ENCODE measurements at regions not wholly inside any gene's neighbourhood (a gene's known extent, or its start where the extent isn't known, plus 50 kb on each side); places are given as distances from the start of the nearest gene placed in this dataset.
"Not testable (repeated sequence)": the region's sequence is repeated elsewhere in the genome, so short reads cannot be mapped to it uniquely, and the experiment has no call there.

DNA sequence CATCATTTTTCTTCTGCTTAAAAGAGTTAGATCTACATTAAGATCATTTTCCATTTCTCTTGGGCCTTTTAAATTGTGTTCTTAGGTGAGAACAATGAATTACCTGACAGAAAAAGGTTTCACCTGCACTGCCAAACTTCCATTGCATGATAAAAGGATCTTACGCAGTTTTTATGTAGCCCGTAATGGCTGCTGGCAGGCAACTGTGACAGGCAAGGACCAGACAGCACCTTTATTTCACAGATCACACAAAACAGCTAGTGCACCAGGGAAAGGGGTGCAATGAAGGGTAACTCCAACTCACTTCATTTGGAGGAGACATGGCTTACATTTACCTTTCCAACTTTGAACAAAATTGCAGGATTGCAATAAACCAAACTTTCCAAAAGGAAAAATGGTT is 159.8 kb downstream of the SLITRK1 start:
- no peak for DNase-seq

GRCh38 chr13:83716121-83716520 is 166.2 kb downstream of the SLITRK1 start:
- DNase-seq, result peak; percentile 5

GRCh38 chr13:83714236-83714635 is 168.0 kb downstream of the SLITRK1 start:
- DNase-seq, result no peak

DNA sequence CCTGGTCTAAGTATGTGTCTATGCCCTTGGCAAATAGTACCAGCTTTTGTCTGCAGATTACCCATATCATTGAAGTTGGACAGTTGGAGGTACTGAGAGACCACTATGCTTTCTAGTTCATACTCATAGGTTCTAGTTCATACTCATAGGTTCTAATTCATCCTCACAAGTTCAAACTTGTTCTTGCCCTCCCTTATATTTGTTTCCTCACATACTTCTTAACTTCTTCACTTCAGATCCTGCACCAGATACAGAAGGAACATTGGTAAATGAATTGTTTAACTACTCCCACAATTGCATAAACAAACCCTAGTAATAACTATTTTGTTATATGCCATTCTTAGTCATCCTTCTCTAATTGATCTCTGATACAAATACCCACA is 172.2 kb downstream of the SLITRK1 start:
- no peak for DNase-seq

DNA sequence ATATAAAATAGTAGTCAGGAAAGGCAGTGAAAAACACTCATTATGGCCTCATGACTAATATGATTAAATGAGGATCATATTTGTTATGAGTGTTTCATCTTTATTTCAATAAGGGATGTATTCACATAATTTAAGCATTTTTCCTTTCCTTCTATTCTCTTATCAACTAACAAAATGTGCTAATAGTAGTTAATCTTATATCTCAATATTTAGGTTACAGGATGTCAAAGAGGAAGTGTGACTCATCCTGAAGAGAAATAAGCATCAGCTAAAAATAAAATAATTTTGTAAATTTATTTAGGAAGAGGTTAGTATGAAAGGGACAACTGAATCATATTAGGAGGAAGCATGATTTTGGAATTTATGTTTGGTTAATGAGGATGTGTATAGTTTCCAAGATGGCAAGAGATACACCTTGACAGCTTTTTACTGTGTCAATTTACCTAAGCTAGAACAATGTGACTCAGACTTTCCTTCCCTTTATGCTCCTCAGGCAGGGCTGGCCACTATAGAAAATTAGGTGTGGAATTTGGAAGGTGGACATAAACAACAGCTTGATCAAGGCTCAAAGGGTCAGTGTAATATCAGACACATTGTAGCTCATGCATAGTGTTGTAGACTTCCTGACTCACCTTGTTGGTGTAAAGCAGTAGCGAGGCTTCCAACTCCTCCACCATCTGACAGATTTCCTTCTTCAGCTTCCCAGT is 172.7 kb downstream of the SLITRK1 start:
- peak; percentile 3 for DNase-seq

DNA sequence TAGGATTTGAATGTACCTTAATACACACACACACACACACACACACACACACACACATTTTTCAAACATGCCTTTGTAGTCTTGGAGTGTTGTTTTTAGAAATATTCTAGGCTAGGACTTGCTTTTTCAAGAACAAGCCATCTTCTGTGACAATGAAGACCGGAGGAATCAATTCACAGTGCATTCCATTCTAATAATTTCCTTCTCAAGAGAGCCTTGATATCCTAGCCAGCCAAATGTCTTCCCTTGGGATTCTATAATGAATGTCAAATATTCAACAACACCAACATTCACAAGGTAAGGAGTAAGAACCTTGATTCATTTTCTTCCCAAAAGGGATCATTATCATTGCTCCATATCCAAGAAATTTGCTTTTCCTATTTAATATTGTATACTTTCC is 180.3 kb downstream of the SLITRK1 start:
- no peak for DNase-seq

GRCh38 chr13:83692800-83693199 is 189.5 kb downstream of the SLITRK1 start:
- no peak for DNase-seq

- DNase-seq, result no peak
Measured at GRCh38 chr13:83691966-83692365, 190.3 kb downstream of the SLITRK1 start.

GRCh38 chr13:83681547-83681946 is 200.7 kb downstream of the SLITRK1 start:
- DNase-seq, result no peak

DNA sequence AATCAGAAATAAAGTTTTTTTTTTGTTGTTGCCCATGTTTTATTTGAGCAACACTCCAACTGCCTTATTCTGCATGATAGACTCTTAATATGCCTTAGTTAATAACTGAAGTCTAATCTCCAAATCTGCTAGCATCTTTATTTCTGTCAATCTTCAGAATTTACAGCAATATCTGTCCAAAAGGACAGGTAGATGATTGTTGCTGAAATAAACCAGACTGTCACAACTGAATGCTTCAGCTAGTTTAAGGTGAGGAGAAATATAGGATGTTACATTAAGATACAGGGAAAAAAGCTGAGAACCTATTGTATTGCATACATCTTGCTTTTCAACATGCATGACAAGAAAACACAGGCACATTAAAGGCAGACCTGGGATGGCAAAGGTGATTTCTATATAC is 204.3 kb downstream of the SLITRK1 start:
- DNase-seq, result no peak

DNA sequence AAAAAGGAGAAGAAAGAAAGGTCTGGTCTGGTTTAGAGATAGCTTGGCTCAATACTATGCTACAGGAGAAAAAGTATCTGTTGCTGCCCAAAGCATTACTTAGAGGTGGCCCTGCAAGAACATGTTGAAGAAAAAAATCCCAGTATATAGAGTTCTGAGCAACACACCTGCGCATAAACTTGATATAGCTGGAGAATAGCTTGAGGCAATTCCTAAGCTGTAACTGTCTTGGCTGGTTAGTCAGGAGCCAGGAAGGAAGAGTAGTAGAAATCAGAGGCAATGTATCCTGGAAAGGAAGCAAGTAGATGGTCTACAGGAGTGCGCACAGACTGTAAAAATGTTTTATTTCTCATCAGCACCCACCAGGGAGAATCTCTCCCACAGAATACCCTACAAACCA is 209.7 kb downstream of the SLITRK1 start:
- no peak for DNase-seq

GRCh38 chr13:83667606-83668005 is 214.7 kb downstream of the SLITRK1 start:
- no peak for DNase-seq

DNA sequence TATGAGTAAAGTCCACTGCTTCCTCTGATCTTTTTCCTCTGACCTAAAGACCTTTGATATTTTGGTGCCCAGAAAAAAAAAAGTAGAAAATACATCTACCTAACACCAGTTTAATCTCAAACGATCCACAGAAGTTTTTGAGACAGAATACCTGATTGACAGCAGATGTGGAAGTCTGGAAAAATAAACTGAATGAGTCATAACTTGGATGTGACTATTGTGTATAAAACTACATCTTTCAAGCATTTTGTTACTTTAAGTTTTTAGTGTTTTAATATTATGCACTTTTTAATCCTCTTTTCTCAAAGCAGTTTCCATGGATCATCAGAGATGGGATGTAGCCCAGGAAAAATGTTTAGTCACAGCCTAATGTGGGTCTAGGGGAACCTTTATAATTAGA is 216.1 kb downstream of the SLITRK1 start:
- DNase-seq, result peak; percentile 48

DNA sequence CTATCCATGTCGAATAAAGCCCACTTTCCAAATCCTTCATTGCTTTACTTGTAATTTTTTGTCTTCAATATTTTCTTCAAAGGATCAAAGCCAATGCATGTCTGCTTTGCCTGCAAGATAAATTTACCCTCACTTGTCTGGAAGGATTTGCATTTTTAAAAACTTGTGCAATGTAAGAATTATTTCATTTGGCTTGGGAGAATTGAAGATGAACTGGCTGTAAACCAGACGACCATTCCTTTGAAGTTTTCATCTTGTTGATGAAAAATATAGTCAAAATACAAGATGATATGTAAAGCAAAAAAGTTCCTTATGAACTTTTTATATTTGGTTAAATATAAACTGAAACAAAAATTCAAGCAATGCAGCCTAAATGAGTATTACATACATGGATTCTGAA is 225.0 kb downstream of the SLITRK1 start:
- DNase-seq, result no peak

- DNase-seq, result not testable (repeated sequence)
Measured at GRCh38 chr13:83642617-83643016, 239.7 kb downstream of the SLITRK1 start.

DNA sequence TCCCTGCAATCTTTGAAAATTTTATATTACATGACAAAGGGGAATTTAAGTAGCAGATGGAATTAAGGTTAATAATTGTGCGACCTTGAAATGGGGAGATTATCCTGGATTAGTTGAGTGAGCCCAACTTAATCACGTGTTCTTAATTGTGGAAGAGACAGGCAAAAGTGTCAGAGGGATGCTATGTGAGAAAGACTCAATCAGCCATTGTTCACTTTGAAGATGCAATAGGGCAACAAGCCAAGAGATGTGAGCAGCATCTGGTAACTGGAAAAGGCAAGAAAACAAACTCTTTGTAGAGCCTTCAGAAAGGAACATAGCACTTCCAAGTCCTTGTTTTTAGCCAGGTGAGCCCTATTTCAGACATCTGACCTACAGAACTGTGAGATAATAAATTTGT is 247.7 kb downstream of the SLITRK1 start:
- DNase-seq, result no peak

DNA sequence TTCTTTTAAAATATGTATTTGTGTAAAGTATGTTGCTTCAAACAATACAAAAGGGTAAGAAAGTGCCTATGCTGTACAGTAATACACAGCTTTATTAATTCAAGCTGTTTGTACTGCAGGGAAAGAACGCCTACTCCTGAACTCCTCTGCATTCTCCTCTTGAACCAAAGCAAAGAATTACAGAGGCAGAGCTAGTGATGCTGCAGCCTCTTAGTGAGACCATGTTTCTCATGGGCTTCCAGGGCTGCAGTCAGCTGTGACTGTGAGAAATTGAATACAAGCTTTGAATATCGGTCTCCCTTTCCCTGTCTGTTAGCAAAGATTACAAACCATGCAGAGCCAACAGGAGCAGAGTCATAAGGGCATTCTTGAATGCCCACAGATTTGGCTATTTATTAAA is 248.5 kb downstream of the SLITRK1 start:
- DNase-seq, result no peak

- no peak for DNase-seq
Measured at GRCh38 chr13:83622422-83622784, 259.9 kb downstream of the SLITRK1 start.

DNA sequence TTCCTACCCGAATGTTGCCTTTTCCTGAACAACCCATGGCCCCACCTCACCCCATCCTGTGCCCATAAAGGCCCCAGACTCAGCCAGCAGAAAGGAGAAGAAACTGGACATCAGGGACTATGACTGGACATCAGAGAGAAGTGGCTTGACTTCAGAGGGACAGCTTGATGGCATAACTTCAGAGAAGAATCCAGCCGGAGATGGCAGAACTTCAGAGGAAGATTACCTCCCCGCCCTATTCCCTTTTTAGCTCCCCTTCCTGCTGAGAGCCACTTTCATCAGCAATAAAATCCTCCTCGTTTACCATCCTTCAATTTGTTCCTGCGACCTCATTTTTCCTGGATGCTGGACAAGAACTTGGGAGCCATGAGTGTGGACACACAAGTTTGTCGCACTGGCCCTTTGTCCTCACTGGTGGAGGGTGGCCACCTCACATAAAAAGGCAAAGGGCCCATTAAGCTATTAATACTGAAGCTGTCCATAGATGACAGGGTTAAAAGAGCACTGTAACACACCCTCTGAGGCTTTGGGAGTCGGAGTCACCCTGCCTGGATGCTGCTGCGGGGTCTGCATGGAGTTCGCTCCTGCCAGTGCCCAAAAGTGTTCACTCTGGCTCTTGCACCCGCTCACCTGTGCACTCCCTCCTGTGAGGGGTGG is 260.4 kb downstream of the SLITRK1 start:
- DNase-seq, result no peak

DNA sequence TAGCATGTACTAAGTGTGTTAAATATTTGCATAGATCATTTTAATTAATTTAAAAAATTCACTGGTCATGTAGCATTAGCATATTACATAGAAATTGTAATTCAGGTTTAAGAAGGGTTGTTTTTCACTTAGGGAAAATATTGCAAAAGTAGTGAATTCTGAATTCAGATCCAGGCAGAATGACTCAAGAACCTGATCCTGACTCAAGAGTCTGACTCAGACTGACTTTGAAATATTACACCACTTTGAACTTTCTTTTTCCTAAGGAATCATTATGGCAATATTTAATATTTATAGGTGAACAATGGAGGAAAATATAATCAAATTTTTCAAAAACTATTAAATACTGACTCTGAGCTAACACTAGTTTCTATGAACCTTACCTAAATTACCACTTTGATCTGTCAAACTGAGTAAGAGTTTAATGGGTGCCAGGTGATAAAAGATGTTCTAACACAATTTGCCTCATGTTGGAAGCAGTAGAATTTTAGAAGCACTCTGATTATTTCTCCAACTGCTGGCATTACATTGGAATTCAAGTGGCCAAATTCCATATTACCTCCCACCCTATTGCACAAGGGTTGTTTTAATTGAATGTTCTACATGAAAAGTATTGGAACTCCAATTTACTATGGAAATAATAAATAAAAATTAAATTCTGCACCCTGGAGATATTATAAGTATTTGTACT is 261.6 kb downstream of the SLITRK1 start:
- DNase-seq, result peak; percentile 77

DNA sequence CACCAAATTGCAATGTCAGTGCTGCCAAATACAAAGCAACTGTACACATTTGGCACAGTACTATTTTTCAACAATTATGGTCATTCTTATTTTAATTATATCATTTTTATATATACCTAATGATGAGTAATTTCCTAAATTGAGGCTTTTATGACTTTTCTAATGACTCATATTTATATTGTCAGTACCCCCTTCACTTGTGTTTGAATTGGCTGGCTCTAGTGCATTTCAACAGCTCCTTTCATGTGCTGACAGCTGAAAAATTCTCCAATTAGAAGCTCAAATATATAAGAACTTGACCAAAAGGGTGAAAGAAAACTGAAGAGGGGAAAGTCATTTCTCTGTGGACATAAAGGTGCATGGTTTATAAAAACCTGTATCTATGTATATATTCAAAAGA is 263.3 kb downstream of the SLITRK1 start:
- DNase-seq, result peak; percentile 69

- DNase-seq, result no peak
Measured at GRCh38 chr13:83613524-83613923, 268.8 kb downstream of the SLITRK1 start.

DNA sequence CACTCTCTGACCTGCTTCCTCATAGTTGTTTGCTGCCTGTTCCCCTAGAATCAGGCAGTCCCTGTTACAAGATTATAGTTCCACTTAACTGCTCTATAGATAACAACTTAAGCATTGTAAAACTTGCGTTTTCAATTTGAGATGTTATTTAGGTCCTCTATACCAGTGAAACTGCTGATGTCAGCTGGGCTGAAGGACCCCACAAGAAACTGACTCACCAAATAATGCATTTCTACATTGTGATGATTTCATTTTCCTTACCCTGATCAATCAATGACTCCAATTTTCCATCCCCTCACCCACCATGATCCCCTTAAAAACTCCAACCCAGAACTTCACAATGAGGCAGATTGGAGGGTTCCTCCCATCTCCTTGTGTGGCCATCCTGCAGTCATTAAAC is 280.7 kb downstream of the SLITRK1 start:
- DNase-seq, result no peak

DNA sequence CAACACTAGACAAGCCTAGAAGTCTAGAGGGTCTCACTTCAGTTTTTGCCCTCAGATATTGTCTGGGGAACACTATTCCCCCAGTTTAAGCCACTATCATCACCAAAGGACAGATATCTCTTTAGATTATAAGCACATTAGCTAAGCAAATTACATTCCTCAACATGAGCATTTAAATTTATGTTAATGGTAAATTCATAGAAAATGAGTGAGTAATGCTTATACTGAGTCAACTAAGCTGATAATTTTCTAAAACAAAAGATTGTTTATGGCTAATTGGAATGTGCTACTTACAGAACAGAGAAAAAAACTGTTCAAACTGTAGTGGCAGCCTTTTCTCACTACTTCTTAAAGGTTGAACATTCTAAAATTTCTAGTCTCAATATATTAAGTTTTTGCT is 290.2 kb downstream of the SLITRK1 start:
- no peak for DNase-seq

All from HCEC 1CT (cell line).